Mucosa of descending colon (tissue), 3 donors: ENCODE measurements at regions not wholly inside any gene's neighbourhood (a gene's known extent, or its start where the extent isn't known, plus 50 kb on each side); places are given as distances from the start of the nearest gene placed in this dataset.

ENCODE experiments used
- ATAC-seq: fragments of 200-7000 bp; cut with Tn5 transposase; one replicate; pipeline ENCODE4 v1.9.1; 2020; ENCODE audit warnings: mild to moderate bottlenecking, moderate library complexity
- DNase-seq, 3 donors: peaks; one replicate each; pipeline ENCODE4 v3.0.0-alpha.2; 2020
- H3K36me3 ChIP-seq: fragments of 200-600 bp; one replicate; pipeline ENCODE4 v1.8.0; 2021; ENCODE audit warnings: low read depth, mild to moderate bottlenecking
- H3K4me1 ChIP-seq: fragments of 200-600 bp; one replicate; pipeline ENCODE4 v1.8.0; 2021; ENCODE audit warnings: low read depth, mild to moderate bottlenecking
- H3K4me3 ChIP-seq: fragments of 200-600 bp; one replicate; pipeline ENCODE4 v1.8.0; 2021; ENCODE audit warnings: mild to moderate bottlenecking
- H3K9me3 ChIP-seq: fragments of 200-600 bp; one replicate; pipeline ENCODE4 v1.8.0; 2021; ENCODE audit warnings: mild to moderate bottlenecking
- intact Hi-C, 2 donors: fragments of 100-400 bp; cut with DNase I in 1 of 2; cut with micrococcal nuclease in 1 of 2; formaldehyde crosslinking; loops; one replicate each; pipeline versions ENCODE4 v1.11.0 to v1.11.1; 2022; cut with DNase I, micrococcal nuclease
- TF ChIP-seq, protein P1 (sequence below): fragments of 200-600 bp; IDR thresholded peaks from one replicate; pipeline ENCODE4 v1.8.0; 2022; ENCODE audit warnings: antibody characterized with exemption, mild to moderate bottlenecking
- donor health status: DM: no; HTN: no; CAD: no; lungs with moderate emphysema.
- donor health status: DM: no; HTN: no; CAD: no.
- donor health status: DM: no; HTN: yes; CAD: no.

DNA sequence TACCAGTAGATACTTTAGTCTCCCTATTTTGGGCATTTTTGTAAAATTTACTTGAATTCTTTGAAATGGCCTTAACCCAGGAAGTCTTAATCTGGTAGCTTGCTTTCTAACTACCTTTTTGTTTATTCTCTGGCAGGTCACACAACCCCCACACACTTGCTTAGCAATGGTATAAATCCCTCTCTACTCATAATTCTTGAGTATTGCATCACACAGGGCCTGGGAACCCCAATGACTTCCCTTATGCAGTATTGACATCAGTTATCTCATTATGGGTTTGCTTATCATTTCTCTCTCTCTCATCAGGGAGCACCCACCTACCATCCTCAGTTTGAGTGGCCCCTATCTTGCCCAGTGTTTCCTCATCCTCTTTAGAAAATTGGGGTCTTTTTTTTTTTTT lies 207.1 kb downstream of the KCNS3 start:
- intact Hi-C loops = no loop called here
- no peak for DNase-seq
- no peak for ATAC-seq

DNA sequence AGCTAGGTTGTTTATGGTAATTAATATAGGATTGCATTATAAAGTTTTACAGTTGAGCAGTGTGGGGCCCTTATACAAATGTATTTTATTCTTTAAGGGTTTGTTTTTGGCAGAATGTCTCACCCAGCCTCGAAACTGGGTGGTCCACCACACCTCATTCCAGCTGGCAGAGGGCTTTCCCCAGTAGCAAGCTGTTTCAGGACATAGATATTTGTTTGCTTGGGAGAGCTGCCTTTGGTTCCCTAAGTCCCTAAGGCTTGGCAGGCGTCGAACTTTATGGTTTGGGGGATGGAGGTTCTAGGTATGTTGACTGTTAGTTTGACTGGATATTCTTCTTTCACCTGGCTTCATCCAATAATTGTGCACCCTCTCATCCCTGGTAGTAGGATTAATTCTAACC lies 205.9 kb downstream of the KCNS3 start:
- Histone ChIP-seq H3K4me1 (no peaks in the 10 kb centered on the region), H3K4me3 (no peak overlapping the region), H3K36me3 (no peaks in the 10 kb centered on the region), H3K9me3 (no peaks in the 10 kb centered on the region)
- intact Hi-C loops = no loop called here
- ATAC-seq (no peak), DNase-seq (no peak)
- TF ChIP-seq, protein P1, sequence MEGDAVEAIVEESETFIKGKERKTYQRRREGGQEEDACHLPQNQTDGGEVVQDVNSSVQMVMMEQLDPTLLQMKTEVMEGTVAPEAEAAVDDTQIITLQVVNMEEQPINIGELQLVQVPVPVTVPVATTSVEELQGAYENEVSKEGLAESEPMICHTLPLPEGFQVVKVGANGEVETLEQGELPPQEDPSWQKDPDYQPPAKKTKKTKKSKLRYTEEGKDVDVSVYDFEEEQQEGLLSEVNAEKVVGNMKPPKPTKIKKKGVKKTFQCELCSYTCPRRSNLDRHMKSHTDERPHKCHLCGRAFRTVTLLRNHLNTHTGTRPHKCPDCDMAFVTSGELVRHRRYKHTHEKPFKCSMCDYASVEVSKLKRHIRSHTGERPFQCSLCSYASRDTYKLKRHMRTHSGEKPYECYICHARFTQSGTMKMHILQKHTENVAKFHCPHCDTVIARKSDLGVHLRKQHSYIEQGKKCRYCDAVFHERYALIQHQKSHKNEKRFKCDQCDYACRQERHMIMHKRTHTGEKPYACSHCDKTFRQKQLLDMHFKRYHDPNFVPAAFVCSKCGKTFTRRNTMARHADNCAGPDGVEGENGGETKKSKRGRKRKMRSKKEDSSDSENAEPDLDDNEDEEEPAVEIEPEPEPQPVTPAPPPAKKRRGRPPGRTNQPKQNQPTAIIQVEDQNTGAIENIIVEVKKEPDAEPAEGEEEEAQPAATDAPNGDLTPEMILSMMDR = no peak

More for the DNA sequence above, 207.1 kb downstream of the KCNS3 start:
- H3K4me1 ChIP-seq = no peaks in the 10 kb centered on the region
- TF ChIP-seq, protein P1 = no peak
- no peaks in the 10 kb centered on the region for H3K9me3 ChIP-seq
- no peaks in the 10 kb centered on the region for H3K36me3 ChIP-seq
- H3K4me3 ChIP-seq = no peak overlapping the region

DNA sequence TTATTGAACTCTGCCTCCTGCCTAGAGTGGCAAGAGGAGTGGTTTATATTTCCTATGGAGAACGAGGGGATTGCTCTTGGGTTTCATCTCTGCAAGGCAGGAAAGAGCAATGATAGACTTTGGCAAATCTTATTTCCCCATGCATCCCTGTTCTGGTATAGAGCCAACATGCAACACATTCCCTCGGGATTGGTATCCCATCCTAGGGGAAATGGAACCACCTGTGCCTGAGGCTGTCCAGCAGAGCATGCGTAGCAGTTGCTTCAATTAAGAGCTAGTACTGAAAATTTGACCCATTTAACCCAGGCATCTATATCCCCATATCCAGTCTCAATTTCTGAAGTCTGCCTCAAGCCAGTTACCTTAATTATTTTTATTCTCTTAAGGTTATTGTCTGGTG lies 205.3 kb downstream of the KCNS3 start:
- H3K4me1 ChIP-seq = no peaks in the 10 kb centered on the region
- DNase-seq = no peak
- intact Hi-C loops = no loop called here
- H3K9me3 ChIP-seq = no peaks in the 10 kb centered on the region
- no peak overlapping the region for H3K4me3 ChIP-seq
- H3K36me3 ChIP-seq = no peaks in the 10 kb centered on the region
- ATAC-seq = no peak
- TF ChIP-seq, protein P1 = no peak

DNA sequence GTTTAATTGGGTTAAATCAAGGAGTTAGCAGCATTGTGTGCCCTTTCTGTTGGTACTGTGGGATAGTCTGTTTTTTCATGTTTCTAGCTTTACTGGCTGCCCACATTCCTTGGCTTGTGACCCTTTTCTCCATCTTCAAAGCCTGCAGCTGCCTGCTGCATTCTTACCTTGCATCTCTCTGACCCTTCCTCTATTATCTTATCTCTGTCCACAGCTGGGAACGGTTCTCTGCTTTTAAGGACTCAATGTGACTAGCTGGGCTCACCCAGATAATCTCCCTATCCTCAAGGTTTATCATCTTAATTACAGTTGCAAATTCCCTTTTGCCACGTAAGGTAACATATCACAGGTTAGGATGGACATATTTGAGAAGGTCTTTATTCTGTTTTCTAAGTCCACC lies 199.7 kb downstream of the KCNS3 start:
- TF ChIP-seq, protein P1 = no peak
- no peaks in the 10 kb centered on the region for H3K9me3 ChIP-seq
- no peaks in the 10 kb centered on the region for H3K36me3 ChIP-seq
- no peaks in the 10 kb centered on the region for H3K4me1 ChIP-seq
- DNase-seq (no peak), ATAC-seq (no peak)
- intact Hi-C loops = no loop called here
- no peak overlapping the region for H3K4me3 ChIP-seq

DNA sequence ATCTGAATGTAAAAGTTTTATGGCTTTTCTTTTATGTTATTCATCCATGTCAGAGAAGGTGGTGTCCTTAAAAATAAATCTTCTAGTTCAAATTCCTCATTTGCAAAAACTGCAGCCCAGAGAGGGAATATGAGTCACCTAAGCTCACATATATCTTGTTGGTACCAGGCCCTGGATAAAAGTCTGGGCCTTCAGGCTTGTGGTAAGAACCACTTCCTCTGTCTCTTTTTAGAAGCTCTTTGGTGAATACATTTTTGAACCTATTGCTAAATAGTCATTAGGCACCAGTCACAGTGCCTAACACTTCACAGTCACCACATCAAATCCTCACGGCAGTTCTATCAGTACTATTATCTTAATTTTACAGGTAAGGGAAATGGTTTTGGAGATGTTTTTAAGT lies 199.2 kb downstream of the KCNS3 start:
- ATAC-seq (no peak), DNase-seq (no peak)
- Histone ChIP-seq H3K36me3 (no peaks in the 10 kb centered on the region), H3K4me1 (no peaks in the 10 kb centered on the region), H3K4me3 (no peak overlapping the region), H3K9me3 (no peaks in the 10 kb centered on the region)
- TF ChIP-seq, protein P1 = no peak
- intact Hi-C loops = no loop called here

DNA sequence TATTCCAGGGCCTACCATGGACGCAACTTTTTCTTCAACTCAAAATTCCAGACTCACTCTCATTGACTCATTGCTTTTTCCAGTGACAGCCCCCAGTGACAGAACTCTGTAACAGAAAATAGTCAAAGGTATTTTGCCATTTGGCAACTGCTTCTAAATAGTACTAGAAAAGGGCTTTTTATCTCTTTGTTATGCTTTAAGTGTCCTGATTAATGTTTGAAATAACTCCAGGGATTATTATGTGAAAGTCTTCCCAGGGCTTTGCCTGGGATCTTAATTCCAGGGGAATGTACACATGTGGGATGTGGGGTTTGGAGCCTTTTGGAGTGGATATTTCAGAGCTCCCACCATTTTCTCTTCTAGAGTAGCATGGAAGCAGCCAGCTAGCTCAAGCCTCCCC lies 198.8 kb downstream of the KCNS3 start:
- no peak for DNase-seq
- no peaks in the 10 kb centered on the region for H3K4me1 ChIP-seq
- intact Hi-C loops = no loop called here
- H3K4me3 ChIP-seq = no peak overlapping the region
- H3K36me3 ChIP-seq = no peaks in the 10 kb centered on the region
- H3K9me3 ChIP-seq = no peaks in the 10 kb centered on the region
- TF ChIP-seq, protein P1 = no peak
- no peak for ATAC-seq
